A549 (cell line): ENCODE measurements at regions not wholly inside any gene's neighbourhood (a gene's known extent, or its start where the extent isn't known, plus 50 kb on each side); places are given as distances from the start of the nearest gene placed in this dataset.

Source experiments
- POLR2A ChIP-seq: IDR thresholded peaks from 2 replicates; pipeline ENCODE4 v1.6.1; 2012; ENCODE audit warnings: mild to moderate bottlenecking, low read length
- SREBF2 ChIP-seq: fragments of 450-650 bp; IDR thresholded peaks from 2 replicates; pipeline ENCODE4 v1.6.1; 2014; ENCODE audit warnings: mild to moderate bottlenecking, moderate library complexity
- TF ChIP-seq, protein P1 (sequence below): fragments of >200 bp; sonication (Bioruptor Twin); formaldehyde crosslinking; IDR thresholded peaks from 3 replicates; pipeline ENCODE4 v1.5.1; 2016

DNA sequence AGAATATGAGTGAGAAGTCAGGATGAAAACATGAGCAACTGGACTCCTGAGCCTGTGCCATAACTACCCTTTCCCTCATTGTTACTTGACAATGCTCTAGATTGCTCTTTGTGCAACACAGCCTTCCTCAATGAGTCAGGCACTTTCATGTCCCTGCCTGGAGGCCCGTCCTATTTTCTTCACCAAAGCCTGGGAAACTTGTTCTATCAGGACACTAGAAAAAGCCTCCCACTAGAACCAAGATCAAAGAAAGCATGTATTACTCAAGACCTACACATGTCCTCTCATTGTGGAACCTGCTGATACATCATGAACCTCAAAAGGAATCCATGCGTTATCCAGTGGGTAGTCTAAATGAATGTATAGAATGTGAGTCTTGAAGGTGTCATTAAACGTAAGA lies 624.5 kb downstream of the TOX3 start:
- TF ChIP-seq, protein P1, sequence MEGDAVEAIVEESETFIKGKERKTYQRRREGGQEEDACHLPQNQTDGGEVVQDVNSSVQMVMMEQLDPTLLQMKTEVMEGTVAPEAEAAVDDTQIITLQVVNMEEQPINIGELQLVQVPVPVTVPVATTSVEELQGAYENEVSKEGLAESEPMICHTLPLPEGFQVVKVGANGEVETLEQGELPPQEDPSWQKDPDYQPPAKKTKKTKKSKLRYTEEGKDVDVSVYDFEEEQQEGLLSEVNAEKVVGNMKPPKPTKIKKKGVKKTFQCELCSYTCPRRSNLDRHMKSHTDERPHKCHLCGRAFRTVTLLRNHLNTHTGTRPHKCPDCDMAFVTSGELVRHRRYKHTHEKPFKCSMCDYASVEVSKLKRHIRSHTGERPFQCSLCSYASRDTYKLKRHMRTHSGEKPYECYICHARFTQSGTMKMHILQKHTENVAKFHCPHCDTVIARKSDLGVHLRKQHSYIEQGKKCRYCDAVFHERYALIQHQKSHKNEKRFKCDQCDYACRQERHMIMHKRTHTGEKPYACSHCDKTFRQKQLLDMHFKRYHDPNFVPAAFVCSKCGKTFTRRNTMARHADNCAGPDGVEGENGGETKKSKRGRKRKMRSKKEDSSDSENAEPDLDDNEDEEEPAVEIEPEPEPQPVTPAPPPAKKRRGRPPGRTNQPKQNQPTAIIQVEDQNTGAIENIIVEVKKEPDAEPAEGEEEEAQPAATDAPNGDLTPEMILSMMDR = no peak
- no peak for TF ChIP-seq SREBF2
- TF ChIP-seq POLR2A = no peak
